Astrocyte of the spinal cord (primary cell): ENCODE measurements at regions not wholly inside any gene's neighbourhood (a gene's known extent, or its start where the extent isn't known, plus 50 kb on each side); places are given as distances from the start of the nearest gene placed in this dataset.

Source experiments
- DNase-seq: peaks from one replicate; pipeline ENCODE4 v3.0.0; 2011; ENCODE audit warnings: low read depth, low spot score
- H3K4me3 ChIP-seq: 2 replicates; pipeline ENCODE4 v1.5.1; 2011; ENCODE audit warnings: low read depth, mild to moderate bottlenecking, low read length, moderate library complexity
- CTCF ChIP-seq: IDR thresholded peaks from 2 replicates; pipeline ENCODE4 v1.5.1; 2012; ENCODE audit warnings: low read depth, mild to moderate bottlenecking, low read length, inconsistent platforms
- in situ Hi-C: cut with HindIII; loops from 2 replicates; pipeline ENCODE4 v1.10.0; 2017; ENCODE audit warnings: low sequenced_read_pairs

GRCh38 chr4:19349416-19349815 is 902.3 kb upstream of the SLIT2 start:
- no peak overlapping the region for H3K4me3 ChIP-seq
- DNase-seq: no peak
- no peak for TF ChIP-seq CTCF
- in situ Hi-C loops: no loop called here

- TF ChIP-seq CTCF: no peak
- DNase-seq: no peak
- no peak overlapping the region for H3K4me3 ChIP-seq
- in situ Hi-C loops: no loop called here
Observed at GRCh38 chr4:19348746-19349145, 903.0 kb upstream of the SLIT2 start.

GRCh38 chr4:19346636-19347035 is 905.1 kb upstream of the SLIT2 start:
- H3K4me3 ChIP-seq: no peak overlapping the region
- no peak for DNase-seq
- in situ Hi-C loops: no loop called here
- TF ChIP-seq CTCF: no peak

- H3K4me3 ChIP-seq: no peak overlapping the region
- in situ Hi-C loops: no loop called here
- DNase-seq: peak; percentile 8
- no peak for TF ChIP-seq CTCF
Observed at GRCh38 chr4:19329631-19330030, 922.1 kb upstream of the SLIT2 start.

GRCh38 chr4:19329077-19329476 is 922.6 kb upstream of the SLIT2 start:
- in situ Hi-C loops: no loop called here
- no peak overlapping the region for H3K4me3 ChIP-seq
- TF ChIP-seq CTCF: no peak
- DNase-seq: no peak

- TF ChIP-seq CTCF: no peak
- no peak overlapping the region for H3K4me3 ChIP-seq
- DNase-seq: no peak
- in situ Hi-C loops: no loop called here
Observed at GRCh38 chr4:19327364-19327763, 924.3 kb upstream of the SLIT2 start.

- no peak for DNase-seq
- in situ Hi-C loops: no loop called here
- no peak overlapping the region for H3K4me3 ChIP-seq
- TF ChIP-seq CTCF: no peak
Observed at GRCh38 chr4:19324184-19324583, 927.5 kb upstream of the SLIT2 start.
